Osteoblast (primary cell): ENCODE measurements at regions not wholly inside any gene's neighbourhood (a gene's known extent, or its start where the extent isn't known, plus 50 kb on each side); places are given as distances from the start of the nearest gene placed in this dataset.

Experiments
- DNase-seq: peaks from one replicate; pipeline ENCODE4 v3.0.0; 2011; ENCODE audit warnings: low spot score, mixed read lengths; ENCODE audit not compliant: insufficient read length; ENCODE audit errors: missing footprints
- H2AFZ ChIP-seq: 2 replicates; pipeline ENCODE4 v1.6.0; 2011; ENCODE audit warnings: mild to moderate bottlenecking, low read length
- H3K27ac ChIP-seq: 2 replicates; pipeline ENCODE4 v1.5.1; 2011; ENCODE audit warnings: mild to moderate bottlenecking, low read depth, low read length, moderate library complexity
- H3K27me3 ChIP-seq: 2 replicates; pipeline ENCODE4 v1.6.0; 2012; ENCODE audit warnings: mild to moderate bottlenecking, control low read depth, inconsistent platforms, low read length, moderate library complexity; ENCODE audit not compliant: insufficient read depth
- H3K36me3 ChIP-seq: 2 replicates; pipeline ENCODE4 v1.5.1; 2011; ENCODE audit warnings: mild to moderate bottlenecking, low read length, control low read depth, moderate library complexity; ENCODE audit not compliant: insufficient read depth
- H3K4me1 ChIP-seq: 2 replicates; pipeline ENCODE4 v1.5.1; 2011; ENCODE audit warnings: mild to moderate bottlenecking, low read length, control low read depth, moderate library complexity; ENCODE audit not compliant: insufficient read depth
- H3K4me2 ChIP-seq: 2 replicates; pipeline ENCODE4 v1.6.0; 2011; ENCODE audit warnings: mild to moderate bottlenecking, low read length; ENCODE audit not compliant: insufficient read depth
- H3K4me3 ChIP-seq: fragments of 200-600 bp; sonication (generic); 3 replicates; pipeline ENCODE4 v1.5.1; 2012; ENCODE audit warnings: mild to moderate bottlenecking, low read length, inconsistent platforms; ENCODE audit not compliant: insufficient read depth
- H3K79me2 ChIP-seq: 2 replicates; pipeline ENCODE4 v1.6.0; 2012; ENCODE audit warnings: mild to moderate bottlenecking, low read length, control low read depth, inconsistent platforms; ENCODE audit not compliant: insufficient read depth
- H3K9me3 ChIP-seq: 2 replicates; pipeline ENCODE4 v1.5.1; 2011; ENCODE audit warnings: low read depth, low read length, control low read depth
- H4K20me1 ChIP-seq: 2 replicates; pipeline ENCODE4 v1.6.0; 2012; ENCODE audit warnings: mild to moderate bottlenecking, low read length, control low read depth; ENCODE audit not compliant: insufficient read depth
- CTCF ChIP-seq: IDR thresholded peaks from 2 replicates; pipeline ENCODE4 v1.5.1; 2011; ENCODE audit warnings: mild to moderate bottlenecking, low read depth, low read length, moderate library complexity; ENCODE audit errors: extremely low read depth

GRCh38 chr12:114140576-114140975, 174.5 kb upstream of the RBM19 start:
- no peak for TF ChIP-seq CTCF
- H3K79me2 ChIP-seq: no peaks in the 10 kb centered on the region
- H3K27me3 ChIP-seq: no peaks in the 10 kb centered on the region
- no peak for DNase-seq
- no peaks in the 10 kb centered on the region for H4K20me1 ChIP-seq
- H3K36me3 ChIP-seq: no peaks in the 10 kb centered on the region
- H3K4me1 ChIP-seq: no peaks in the 10 kb centered on the region
- H2AFZ ChIP-seq: no peak overlapping the region
- H3K4me2 ChIP-seq: no peak overlapping the region
- no peak overlapping the region for H3K4me3 ChIP-seq
- no peak overlapping the region for H3K27ac ChIP-seq
- H3K9me3 ChIP-seq: no peaks in the 10 kb centered on the region

GRCh38 chr12:114136631-114137030, 170.5 kb upstream of the RBM19 start:
- Histone ChIP-seq H3K4me1 (no peaks in the 10 kb centered on the region), H4K20me1 (no peaks in the 10 kb centered on the region), H3K79me2 (no peaks in the 10 kb centered on the region), H3K4me3 (no peak overlapping the region), H2AFZ (no peak overlapping the region), H3K36me3 (no peaks in the 10 kb centered on the region), H3K27me3 (no peaks in the 10 kb centered on the region), H3K9me3 (no peaks in the 10 kb centered on the region), H3K27ac (no peak overlapping the region), H3K4me2 (no peak overlapping the region)
- no peak for DNase-seq
- TF ChIP-seq CTCF: no peak

GRCh38 chr12:114134922-114135321, 168.8 kb upstream of the RBM19 start:
- Histone ChIP-seq H3K4me1 (no peaks in the 10 kb centered on the region), H3K4me2 (no peak overlapping the region), H3K36me3 (no peaks in the 10 kb centered on the region), H3K9me3 (no peaks in the 10 kb centered on the region), H3K79me2 (no peaks in the 10 kb centered on the region), H3K27ac (no peak overlapping the region), H4K20me1 (no peaks in the 10 kb centered on the region), H3K4me3 (no peak overlapping the region), H3K27me3 (no peaks in the 10 kb centered on the region), H2AFZ (no peak overlapping the region)
- no peak for TF ChIP-seq CTCF
- no peak for DNase-seq

- Histone ChIP-seq H3K9me3 (peaks cover 2% of the 10 kb centered on the region), H3K36me3 (no peaks in the 10 kb centered on the region), H3K79me2 (no peaks in the 10 kb centered on the region), H3K4me2 (no peak overlapping the region), H3K27ac (no peak overlapping the region), H3K4me3 (no peak overlapping the region), H2AFZ (no peak overlapping the region), H3K4me1 (no peaks in the 10 kb centered on the region), H3K27me3 (no peaks in the 10 kb centered on the region), H4K20me1 (no peaks in the 10 kb centered on the region)
- no peak for TF ChIP-seq CTCF
- no peak for DNase-seq
Measured at GRCh38 chr12:114131824-114132223, 165.7 kb upstream of the RBM19 start.
